ENCODE measurements at regions not wholly inside any gene's neighbourhood (a gene's known extent, or its start where the extent isn't known, plus 50 kb on each side); places are given as distances from the start of the nearest gene placed in this dataset.
A peak's percentile ranks its signal among the peaks of the same experiment; 100 is the strongest.

GRCh38 chr5:65068410-65068809 lies 299.7 kb downstream of the CWC27 start:
- Mint-ChIP-seq H3K4me3 (no peak overlapping the region), H3K36me3 (ENCODE audit: insufficient read depth) (no peaks in the 10 kb centered on the region), H3K9me3 (no peaks in the 10 kb centered on the region), H3K4me1 (no peaks in the 10 kb centered on the region), H3K27ac (ENCODE audit: low read depth) (no peak overlapping the region), H3K27me3 (peaks cover 33% of the 10 kb centered on the region)
- no peak for ATAC-seq (replicated peaks; ENCODE audit: extremely low read depth, poor library complexity, severe bottlenecking)
- DNase-seq (ENCODE audit: low spot score in 2 of 2) = no peak

- no peaks in the 10 kb centered on the region for H3K4me1 Mint-ChIP-seq
- ATAC-seq (replicated peaks; ENCODE audit: extremely low read depth, poor library complexity, severe bottlenecking) = no peak
- no peaks in the 10 kb centered on the region for H3K9me3 Mint-ChIP-seq
- H3K27ac Mint-ChIP-seq (ENCODE audit: low read depth) = no peak overlapping the region
- no peaks in the 10 kb centered on the region for H3K36me3 Mint-ChIP-seq (ENCODE audit: insufficient read depth)
- H3K4me3 Mint-ChIP-seq = no peak overlapping the region
- no peak for DNase-seq (ENCODE audit: low spot score in 2 of 2)
- peaks cover 23% of the 10 kb centered on the region for H3K27me3 Mint-ChIP-seq
These were observed 301.3 kb downstream of the CWC27 start for GRCh38 chr5:65070026-65070425.

- DNase-seq (ENCODE audit: low spot score in 2 of 2) = no peak
- no peak overlapping the region for H3K4me3 Mint-ChIP-seq
These were observed 304.1 kb downstream of the CWC27 start for GRCh38 chr5:65072850-65073249.

GRCh38 chr5:65073250-65073661 lies 304.5 kb downstream of the CWC27 start:
- Mint-ChIP-seq H3K4me3 (no peak overlapping the region), H3K4me1 (no peaks in the 10 kb centered on the region), H3K36me3 (ENCODE audit: insufficient read depth) (no peaks in the 10 kb centered on the region), H3K27me3 (peaks cover 7% of the 10 kb centered on the region), H3K27ac (ENCODE audit: low read depth) (no peak overlapping the region), H3K9me3 (no peaks in the 10 kb centered on the region)
- no peak for DNase-seq (ENCODE audit: low spot score in 2 of 2)
- ATAC-seq (replicated peaks; ENCODE audit: extremely low read depth, poor library complexity, severe bottlenecking) = no peak

More at GRCh38 chr5:65072850-65073249, 304.1 kb downstream of the CWC27 start:
- no peaks in the 10 kb centered on the region for H3K9me3 Mint-ChIP-seq
- peaks cover 7% of the 10 kb centered on the region for H3K27me3 Mint-ChIP-seq
- no peaks in the 10 kb centered on the region for H3K36me3 Mint-ChIP-seq (ENCODE audit: insufficient read depth)
- no peak for ATAC-seq (replicated peaks; ENCODE audit: extremely low read depth, poor library complexity, severe bottlenecking)
- H3K27ac Mint-ChIP-seq (ENCODE audit: low read depth) = no peak overlapping the region
- no peaks in the 10 kb centered on the region for H3K4me1 Mint-ChIP-seq

GRCh38 chr5:65075623-65076250 lies 307.0 kb downstream of the CWC27 start:
- no peak overlapping the region for H3K27ac Mint-ChIP-seq (ENCODE audit: low read depth)
- no peaks in the 10 kb centered on the region for H3K9me3 Mint-ChIP-seq
- DNase-seq (ENCODE audit: low spot score in 2 of 2) (no peak), ATAC-seq (replicated peaks; ENCODE audit: extremely low read depth, poor library complexity, severe bottlenecking) (no peak)
- no peaks in the 10 kb centered on the region for H3K27me3 Mint-ChIP-seq
- H3K4me1 Mint-ChIP-seq = no peaks in the 10 kb centered on the region
- H3K4me3 Mint-ChIP-seq = no peak overlapping the region
- no peaks in the 10 kb centered on the region for H3K36me3 Mint-ChIP-seq (ENCODE audit: insufficient read depth)

GRCh38 chr5:65076251-65076869 lies 307.6 kb downstream of the CWC27 start:
- Mint-ChIP-seq H3K27me3 (no peaks in the 10 kb centered on the region), H3K36me3 (ENCODE audit: insufficient read depth) (no peaks in the 10 kb centered on the region), H3K4me1 (no peaks in the 10 kb centered on the region), H3K4me3 (no peak overlapping the region), H3K27ac (ENCODE audit: low read depth) (no peak overlapping the region), H3K9me3 (no peaks in the 10 kb centered on the region)
- DNase-seq (ENCODE audit: low spot score in 2 of 2) = peak in 1 of 2 donors; percentile 18
- peak; percentile 81 for ATAC-seq (replicated peaks; ENCODE audit: extremely low read depth, poor library complexity, severe bottlenecking)

GRCh38 chr5:65077653-65078052 lies 308.9 kb downstream of the CWC27 start:
- ATAC-seq (replicated peaks; ENCODE audit: extremely low read depth, poor library complexity, severe bottlenecking) (no peak), DNase-seq (ENCODE audit: low spot score in 2 of 2) (no peak)
- H3K4me1 Mint-ChIP-seq = no peaks in the 10 kb centered on the region
- H3K9me3 Mint-ChIP-seq = no peaks in the 10 kb centered on the region
- H3K27me3 Mint-ChIP-seq = no peaks in the 10 kb centered on the region
- no peak overlapping the region for H3K4me3 Mint-ChIP-seq
- no peak overlapping the region for H3K27ac Mint-ChIP-seq (ENCODE audit: low read depth)
- no peaks in the 10 kb centered on the region for H3K36me3 Mint-ChIP-seq (ENCODE audit: insufficient read depth)

GRCh38 chr5:65078331-65078730 lies 309.6 kb downstream of the CWC27 start:
- Mint-ChIP-seq H3K27ac (ENCODE audit: low read depth) (no peak overlapping the region), H3K27me3 (no peaks in the 10 kb centered on the region), H3K4me3 (no peak overlapping the region), H3K9me3 (no peaks in the 10 kb centered on the region), H3K36me3 (ENCODE audit: insufficient read depth) (no peaks in the 10 kb centered on the region), H3K4me1 (no peaks in the 10 kb centered on the region)
- DNase-seq (ENCODE audit: low spot score in 2 of 2) (no peak), ATAC-seq (replicated peaks; ENCODE audit: extremely low read depth, poor library complexity, severe bottlenecking) (no peak)

- ATAC-seq (replicated peaks; ENCODE audit: extremely low read depth, poor library complexity, severe bottlenecking) (no peak), DNase-seq (ENCODE audit: low spot score in 2 of 2) (no peak)
These were observed 312.3 kb downstream of the CWC27 start for GRCh38 chr5:65081071-65081470.

GRCh38 chr5:65084795-65085515 lies 316.2 kb downstream of the CWC27 start:
- ATAC-seq (replicated peaks; ENCODE audit: extremely low read depth, poor library complexity, severe bottlenecking) = no peak
- Mint-ChIP-seq H3K36me3 (ENCODE audit: insufficient read depth) (no peaks in the 10 kb centered on the region), H3K9me3 (no peaks in the 10 kb centered on the region)

More at GRCh38 chr5:65081071-65081470, 312.3 kb downstream of the CWC27 start:
- Mint-ChIP-seq H3K36me3 (ENCODE audit: insufficient read depth) (no peaks in the 10 kb centered on the region), H3K27me3 (no peaks in the 10 kb centered on the region), H3K4me1 (no peaks in the 10 kb centered on the region), H3K27ac (ENCODE audit: low read depth) (no peak overlapping the region), H3K9me3 (no peaks in the 10 kb centered on the region), H3K4me3 (no peak overlapping the region)

GRCh38 chr5:65085516-65085850 lies 316.8 kb downstream of the CWC27 start:
- Mint-ChIP-seq H3K4me1 (no peaks in the 10 kb centered on the region), H3K9me3 (no peaks in the 10 kb centered on the region), H3K27me3 (peaks cover 10% of the 10 kb centered on the region), H3K27ac (ENCODE audit: low read depth) (no peak overlapping the region), H3K4me3 (no peak overlapping the region), H3K36me3 (ENCODE audit: insufficient read depth) (no peaks in the 10 kb centered on the region)
- ATAC-seq (replicated peaks; ENCODE audit: extremely low read depth, poor library complexity, severe bottlenecking) = no peak
- DNase-seq (ENCODE audit: low spot score in 2 of 2) = no peak

More at GRCh38 chr5:65084795-65085515, 316.2 kb downstream of the CWC27 start:
- DNase-seq (ENCODE audit: low spot score in 2 of 2) = no peak
- Mint-ChIP-seq H3K27ac (ENCODE audit: low read depth) (no peak overlapping the region), H3K4me3 (no peak overlapping the region), H3K4me1 (no peaks in the 10 kb centered on the region), H3K27me3 (peaks cover 5% of the 10 kb centered on the region)

GRCh38 chr5:65086234-65086890 lies 317.6 kb downstream of the CWC27 start:
- DNase-seq (ENCODE audit: low spot score in 2 of 2) = no peak
- no peaks in the 10 kb centered on the region for H3K9me3 Mint-ChIP-seq

More at GRCh38 chr5:65086234-65086890, 317.6 kb downstream of the CWC27 start:
- Mint-ChIP-seq H3K4me3 (no peak overlapping the region), H3K27me3 (peaks cover 19% of the 10 kb centered on the region), H3K36me3 (ENCODE audit: insufficient read depth) (no peaks in the 10 kb centered on the region), H3K27ac (ENCODE audit: low read depth) (no peak overlapping the region), H3K4me1 (no peaks in the 10 kb centered on the region)
- ATAC-seq (replicated peaks; ENCODE audit: extremely low read depth, poor library complexity, severe bottlenecking) = no peak
